Vagina (tissue), 2 donors: ENCODE measurements at regions not wholly inside any gene's neighbourhood (a gene's known extent, or its start where the extent isn't known, plus 50 kb on each side); places are given as distances from the start of the nearest gene placed in this dataset.

Experiments
- DNase-seq, 2 donors: peaks; one replicate each; pipeline ENCODE4 v3.0.0-alpha.2; 2017; ENCODE audit errors: extremely low spot score in 2 of 2
- H3K27ac ChIP-seq: fragments of 200-600 bp; sonication (generic); one replicate; pipeline ENCODE4 v1.5.1; 2019
- H3K27me3 ChIP-seq: fragments of 200-600 bp; sonication (generic); one replicate; pipeline ENCODE4 v1.5.1; 2019
- H3K36me3 ChIP-seq, 2 donors: fragments of 200-600 bp; sonication (generic); one replicate each; pipeline ENCODE4 v1.5.1; 2017 to 2019
- H3K4me1 ChIP-seq: fragments of 200-600 bp; sonication (generic); one replicate; pipeline ENCODE4 v1.5.1; 2019
- H3K4me3 ChIP-seq, 2 donors: fragments of 200-600 bp; sonication (generic); 1 replicate in 1 of 2; 2 replicates in 1 of 2; pipeline ENCODE4 v1.5.1; 2016 to 2019
- H3K9me3 ChIP-seq: fragments of 200-600 bp; sonication (generic); one replicate; pipeline ENCODE4 v1.5.1; 2019
- POLR2A ChIP-seq, 2 donors: fragments of 450-650 bp; IDR thresholded peaks; one replicate each; pipeline ENCODE4 v1.6.1; 2017; ENCODE audit warnings: antibody characterized with exemption in 2 of 2, mild to moderate bottlenecking in 2 of 2, moderate library complexity in 2 of 2
- POLR2AphosphoS5 ChIP-seq, 2 donors: sonication (generic); formaldehyde crosslinking; IDR thresholded peaks; one replicate each; pipeline ENCODE4 v1.9.0; 2017; ENCODE audit warnings: antibody characterized with exemption in 2 of 2, mild to moderate bottlenecking in 2 of 2, low read depth in 1 of 2; ENCODE audit not compliant: insufficient read depth in 1 of 2
- intact Hi-C: fragments of 100-400 bp; cut with DNase I; formaldehyde crosslinking; loops from one replicate; pipeline ENCODE4 v1.15.1; 2023
- TF ChIP-seq, protein P1 (sequence below), 3 experiments: fragments of 450-650 bp in 2 of 3; fragments of 200-600 bp in 1 of 3; sonication (generic) in 1 of 3; IDR thresholded peaks; one replicate each; pipeline ENCODE4 v1.5.1; 2017 to 2019; ENCODE audit warnings: antibody characterized with exemption in 3 of 3, mild to moderate bottlenecking in 2 of 3, moderate library complexity in 2 of 3

DNA sequence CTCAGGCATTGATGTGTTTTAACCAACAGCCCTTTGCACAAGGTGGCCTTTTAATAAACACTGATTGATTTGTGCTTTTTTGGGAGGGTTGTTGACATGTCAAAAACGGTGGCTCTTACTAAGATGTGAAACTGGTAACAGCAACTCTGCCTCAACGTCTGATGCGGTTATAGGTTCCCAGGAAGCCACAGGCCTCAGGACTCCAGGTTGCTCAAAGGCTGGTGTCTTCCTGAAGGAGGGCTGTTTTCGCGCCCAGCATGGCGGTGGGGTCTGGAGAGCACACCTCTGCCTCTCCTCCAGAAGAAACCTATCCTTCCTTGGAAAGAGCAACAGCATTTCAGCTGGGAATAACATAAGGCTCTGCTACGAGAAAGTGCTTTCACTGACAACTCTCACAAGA is 187.5 kb downstream of the IRF8 start:
- Histone ChIP-seq H3K9me3 (no peaks in the 10 kb centered on the region), H3K36me3 (no peaks in the 10 kb centered on the region), H3K27ac (no peak overlapping the region), H3K4me3 (no peak overlapping the region), H3K27me3 (no peaks in the 10 kb centered on the region), H3K4me1 (no peaks in the 10 kb centered on the region)
- TF ChIP-seq POLR2A (IDR thresholded peaks at IDR 0.05), result no peak
- TF ChIP-seq, protein P1, sequence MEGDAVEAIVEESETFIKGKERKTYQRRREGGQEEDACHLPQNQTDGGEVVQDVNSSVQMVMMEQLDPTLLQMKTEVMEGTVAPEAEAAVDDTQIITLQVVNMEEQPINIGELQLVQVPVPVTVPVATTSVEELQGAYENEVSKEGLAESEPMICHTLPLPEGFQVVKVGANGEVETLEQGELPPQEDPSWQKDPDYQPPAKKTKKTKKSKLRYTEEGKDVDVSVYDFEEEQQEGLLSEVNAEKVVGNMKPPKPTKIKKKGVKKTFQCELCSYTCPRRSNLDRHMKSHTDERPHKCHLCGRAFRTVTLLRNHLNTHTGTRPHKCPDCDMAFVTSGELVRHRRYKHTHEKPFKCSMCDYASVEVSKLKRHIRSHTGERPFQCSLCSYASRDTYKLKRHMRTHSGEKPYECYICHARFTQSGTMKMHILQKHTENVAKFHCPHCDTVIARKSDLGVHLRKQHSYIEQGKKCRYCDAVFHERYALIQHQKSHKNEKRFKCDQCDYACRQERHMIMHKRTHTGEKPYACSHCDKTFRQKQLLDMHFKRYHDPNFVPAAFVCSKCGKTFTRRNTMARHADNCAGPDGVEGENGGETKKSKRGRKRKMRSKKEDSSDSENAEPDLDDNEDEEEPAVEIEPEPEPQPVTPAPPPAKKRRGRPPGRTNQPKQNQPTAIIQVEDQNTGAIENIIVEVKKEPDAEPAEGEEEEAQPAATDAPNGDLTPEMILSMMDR (IDR thresholded peaks at IDR 0.05), result no peak
- TF ChIP-seq POLR2AphosphoS5 (IDR thresholded peaks at IDR 0.05; ENCODE audit: insufficient read depth in 1 of 2, low read depth in 1 of 2), result no peak
- no peak for DNase-seq
- intact Hi-C loops, result no loop called here

GRCh38 chr16:86087011-86087895 is 188.3 kb downstream of the IRF8 start:
- H3K4me1 ChIP-seq, result no peaks in the 10 kb centered on the region
- intact Hi-C loops, result no loop called here
- no peak for TF ChIP-seq POLR2AphosphoS5 (IDR thresholded peaks at IDR 0.05; ENCODE audit: insufficient read depth in 1 of 2, low read depth in 1 of 2)
- TF ChIP-seq POLR2A (IDR thresholded peaks at IDR 0.05), result no peak
- TF ChIP-seq, protein P1 (IDR thresholded peaks at IDR 0.05), result no peak
- H3K27me3 ChIP-seq, result no peaks in the 10 kb centered on the region
- no peak overlapping the region for H3K4me3 ChIP-seq
- no peaks in the 10 kb centered on the region for H3K9me3 ChIP-seq
- H3K27ac ChIP-seq, result no peak overlapping the region
- no peaks in the 10 kb centered on the region for H3K36me3 ChIP-seq
- DNase-seq, result no peak

DNA sequence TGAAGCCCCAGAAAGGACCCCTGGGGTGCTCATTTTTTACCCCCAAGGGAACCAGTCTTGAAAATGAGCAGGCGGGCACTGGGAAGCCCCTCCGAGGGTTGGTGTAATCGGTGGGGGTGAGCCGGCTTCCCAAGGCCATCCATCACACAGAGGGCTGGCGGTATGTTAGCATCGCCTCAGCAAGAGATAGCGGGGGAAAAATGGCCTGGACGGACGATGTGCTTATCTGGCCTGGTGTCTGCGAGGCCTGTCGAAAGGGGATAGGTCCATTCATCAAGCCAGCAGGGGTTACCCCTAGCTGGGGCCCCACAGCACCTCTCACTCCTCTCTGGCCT is 188.9 kb downstream of the IRF8 start:
- TF ChIP-seq POLR2A (IDR thresholded peaks at IDR 0.05) (no peak), POLR2AphosphoS5 (IDR thresholded peaks at IDR 0.05; ENCODE audit: insufficient read depth in 1 of 2, low read depth in 1 of 2) (no peak)
- TF ChIP-seq, protein P1 (IDR thresholded peaks at IDR 0.05), result no peak
- no peaks in the 10 kb centered on the region for H3K36me3 ChIP-seq
- intact Hi-C loops, result no loop called here

DNA sequence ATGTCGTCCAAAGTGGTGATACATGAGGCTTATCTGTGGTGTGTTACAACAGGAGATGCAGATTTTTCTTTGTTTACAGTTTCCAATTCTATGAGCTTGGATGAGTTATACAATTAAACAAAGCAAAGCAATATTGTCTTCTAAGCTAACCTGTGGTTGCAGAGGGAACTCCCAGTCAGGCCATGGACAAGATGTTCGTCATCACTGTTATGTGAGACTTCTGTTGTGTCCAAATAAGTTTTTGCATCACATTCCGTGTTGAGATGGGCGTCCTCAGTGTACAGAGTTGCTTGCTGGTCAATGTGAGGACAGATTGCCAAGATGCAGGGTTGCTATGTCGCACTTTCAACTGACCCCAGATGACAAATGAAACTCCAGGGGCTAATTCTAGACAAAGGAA is 189.3 kb downstream of the IRF8 start:
- Histone ChIP-seq H3K9me3 (no peaks in the 10 kb centered on the region), H3K27me3 (no peaks in the 10 kb centered on the region), H3K27ac (no peak overlapping the region), H3K4me3 (no peak overlapping the region), H3K4me1 (no peaks in the 10 kb centered on the region), H3K36me3 (no peaks in the 10 kb centered on the region)
- TF ChIP-seq, protein P1 (IDR thresholded peaks at IDR 0.05), result no peak
- no peak for TF ChIP-seq POLR2AphosphoS5 (IDR thresholded peaks at IDR 0.05; ENCODE audit: insufficient read depth in 1 of 2, low read depth in 1 of 2)
- no peak for TF ChIP-seq POLR2A (IDR thresholded peaks at IDR 0.05)
- intact Hi-C loops, result no loop called here
- DNase-seq, result no peak

More for the DNA sequence above, 188.9 kb downstream of the IRF8 start:
- DNase-seq, result no peak
- Histone ChIP-seq H3K27ac (no peak overlapping the region), H3K4me1 (no peaks in the 10 kb centered on the region), H3K4me3 (no peak overlapping the region), H3K27me3 (no peaks in the 10 kb centered on the region), H3K9me3 (no peaks in the 10 kb centered on the region)

DNA sequence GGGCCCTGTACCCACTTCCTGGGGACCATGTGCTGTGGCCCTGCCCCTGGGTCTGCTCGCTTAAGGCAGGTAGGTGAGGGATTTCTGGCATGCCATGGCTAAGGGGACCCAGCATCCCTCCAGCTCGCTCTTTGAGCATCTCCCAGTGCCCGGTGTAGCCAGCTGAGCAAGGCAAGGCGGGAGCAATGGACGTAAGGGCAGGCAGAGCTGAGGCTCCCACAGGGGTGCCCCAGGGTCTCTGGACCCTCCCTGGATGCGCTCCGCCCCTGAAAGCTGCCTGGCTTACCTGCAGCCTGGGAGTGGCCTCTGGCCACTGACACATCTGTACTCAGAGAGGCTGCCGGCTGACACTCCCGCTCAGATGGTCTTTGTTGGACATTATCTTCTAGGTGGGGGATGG is 189.9 kb downstream of the IRF8 start:
- Histone ChIP-seq H3K4me3 (no peak overlapping the region), H3K27me3 (no peaks in the 10 kb centered on the region), H3K36me3 (no peaks in the 10 kb centered on the region), H3K27ac (no peak overlapping the region), H3K4me1 (no peaks in the 10 kb centered on the region), H3K9me3 (no peaks in the 10 kb centered on the region)
- no peak for DNase-seq
- TF ChIP-seq POLR2A (IDR thresholded peaks at IDR 0.05) (no peak), POLR2AphosphoS5 (IDR thresholded peaks at IDR 0.05; ENCODE audit: insufficient read depth in 1 of 2, low read depth in 1 of 2) (no peak)
- TF ChIP-seq, protein P1 (IDR thresholded peaks at IDR 0.05), result no peak
- intact Hi-C loops, result no loop called here
